Gastroesophageal sphincter (tissue), 4 donors: ENCODE measurements at regions not wholly inside any gene's neighbourhood (a gene's known extent, or its start where the extent isn't known, plus 50 kb on each side); places are given as distances from the start of the nearest gene placed in this dataset.
"Not testable (repeated sequence)": the region's sequence is repeated elsewhere in the genome, so short reads cannot be mapped to it uniquely, and the experiment has no call there.

Experiments used
- ATAC-seq: fragments of 150-250 bp; one replicate; pipeline ENCODE4 v1.9.1; 2016; ENCODE audit warnings: mild to moderate bottlenecking, moderate library complexity
- H3K27ac ChIP-seq, 4 donors: fragments of 200-600 bp; sonication (generic) in 3 of 4; 1 replicate in 3 of 4; 2 replicates in 1 of 4; pipeline ENCODE4 v1.5.1; 2016 to 2019
- H3K27me3 ChIP-seq: fragments of 200-600 bp; sonication (generic); one replicate; pipeline ENCODE4 v1.5.1; 2019
- H3K36me3 ChIP-seq, 2 donors: fragments of 200-600 bp; sonication (generic); one replicate each; pipeline ENCODE4 v1.5.1; 2019; ENCODE audit warnings: control low read depth in 1 of 2
- H3K4me1 ChIP-seq, 3 donors: fragments of 200-600 bp; sonication (generic); 1 replicate in 2 of 3; 2 replicates in 1 of 3; pipeline ENCODE4 v1.5.1; 2016 to 2019; ENCODE audit warnings: control low read depth in 2 of 3
- H3K4me3 ChIP-seq, 2 donors: fragments of 200-600 bp; sonication (generic); one replicate each; pipeline ENCODE4 v1.5.1; 2019; ENCODE audit warnings: mild to moderate bottlenecking in 1 of 2, moderate library complexity in 1 of 2
- H3K9me3 ChIP-seq, 3 donors: fragments of 200-600 bp; sonication (generic); one replicate each; pipeline ENCODE4 v1.5.1; 2017 to 2019; ENCODE audit warnings: control low read depth in 2 of 3
- EP300 ChIP-seq: sonication (generic); formaldehyde crosslinking; IDR thresholded peaks from one replicate; pipeline ENCODE4 v1.6.1; 2017; ENCODE audit warnings: antibody characterized with exemption, mild to moderate bottlenecking
- POLR2A ChIP-seq, 2 donors: fragments of 450-650 bp; IDR thresholded peaks; one replicate each; pipeline ENCODE4 v1.6.1; 2017; ENCODE audit warnings: antibody characterized with exemption in 2 of 2, mild to moderate bottlenecking in 2 of 2, moderate library complexity in 1 of 2
- POLR2AphosphoS5 ChIP-seq: sonication (generic); formaldehyde crosslinking; IDR thresholded peaks from one replicate; pipeline ENCODE4 v1.6.1; 2017; ENCODE audit warnings: antibody characterized with exemption
- WGBS, 2 donors: methylation state at CpG; one replicate each; pipeline ENCODE4 v1.1.5; 2018; ENCODE audit warnings: low coverage in 1 of 2; 5-methylcytosine and 5-hydroxymethylcytosine counted together
- TF ChIP-seq, protein P1 (sequence below), 4 experiments: fragments of 200-600 bp in 2 of 4; fragments of 450-650 bp in 2 of 4; sonication (generic) in 1 of 4; IDR thresholded peaks; one replicate each; pipeline ENCODE4 v1.5.1; 2017 to 2019; ENCODE audit warnings: antibody characterized with exemption in 4 of 4, mild to moderate bottlenecking in 2 of 4, moderate library complexity in 2 of 4

- no peak for ATAC-seq
- TF ChIP-seq, protein P1, sequence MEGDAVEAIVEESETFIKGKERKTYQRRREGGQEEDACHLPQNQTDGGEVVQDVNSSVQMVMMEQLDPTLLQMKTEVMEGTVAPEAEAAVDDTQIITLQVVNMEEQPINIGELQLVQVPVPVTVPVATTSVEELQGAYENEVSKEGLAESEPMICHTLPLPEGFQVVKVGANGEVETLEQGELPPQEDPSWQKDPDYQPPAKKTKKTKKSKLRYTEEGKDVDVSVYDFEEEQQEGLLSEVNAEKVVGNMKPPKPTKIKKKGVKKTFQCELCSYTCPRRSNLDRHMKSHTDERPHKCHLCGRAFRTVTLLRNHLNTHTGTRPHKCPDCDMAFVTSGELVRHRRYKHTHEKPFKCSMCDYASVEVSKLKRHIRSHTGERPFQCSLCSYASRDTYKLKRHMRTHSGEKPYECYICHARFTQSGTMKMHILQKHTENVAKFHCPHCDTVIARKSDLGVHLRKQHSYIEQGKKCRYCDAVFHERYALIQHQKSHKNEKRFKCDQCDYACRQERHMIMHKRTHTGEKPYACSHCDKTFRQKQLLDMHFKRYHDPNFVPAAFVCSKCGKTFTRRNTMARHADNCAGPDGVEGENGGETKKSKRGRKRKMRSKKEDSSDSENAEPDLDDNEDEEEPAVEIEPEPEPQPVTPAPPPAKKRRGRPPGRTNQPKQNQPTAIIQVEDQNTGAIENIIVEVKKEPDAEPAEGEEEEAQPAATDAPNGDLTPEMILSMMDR (IDR thresholded peaks at IDR 0.05) = no peak
- TF ChIP-seq POLR2A (IDR thresholded peaks at IDR 0.05) (no peak), EP300 (no peak), POLR2AphosphoS5 (no peak)
- Histone ChIP-seq H3K9me3 (peaks cover 0 to 19% (median 0%) of the 10 kb centered on the region in 3 donors), H3K27ac (no peak overlapping the region), H3K36me3 (no peaks in the 10 kb centered on the region), H3K4me1 (no peaks in the 10 kb centered on the region), H3K4me3 (no peak overlapping the region), H3K27me3 (no peaks in the 10 kb centered on the region)
- WGBS, 2 donors = 77 to 88% methylated on average over 1 of the region's 1 CpG
These were observed 127.9 kb upstream of the SLC13A1 start for GRCh38 chr7:123327661-123328060.

GRCh38 chr7:123324283-123324682, 124.5 kb upstream of the SLC13A1 start:
- Histone ChIP-seq H3K9me3 (peaks cover 0 to 24% (median 0%) of the 10 kb centered on the region in 3 donors), H3K27ac (no peak overlapping the region), H3K4me3 (no peak overlapping the region), H3K4me1 (no peaks in the 10 kb centered on the region), H3K27me3 (no peaks in the 10 kb centered on the region), H3K36me3 (no peaks in the 10 kb centered on the region)
- 69 to 73% methylated on average over 2 of the region's 2 CpGs for WGBS, 2 donors
- TF ChIP-seq, protein P1 (IDR thresholded peaks at IDR 0.05) = no peak
- TF ChIP-seq POLR2A (IDR thresholded peaks at IDR 0.05) (no peak), POLR2AphosphoS5 (no peak), EP300 (no peak)
- no peak for ATAC-seq

DNA sequence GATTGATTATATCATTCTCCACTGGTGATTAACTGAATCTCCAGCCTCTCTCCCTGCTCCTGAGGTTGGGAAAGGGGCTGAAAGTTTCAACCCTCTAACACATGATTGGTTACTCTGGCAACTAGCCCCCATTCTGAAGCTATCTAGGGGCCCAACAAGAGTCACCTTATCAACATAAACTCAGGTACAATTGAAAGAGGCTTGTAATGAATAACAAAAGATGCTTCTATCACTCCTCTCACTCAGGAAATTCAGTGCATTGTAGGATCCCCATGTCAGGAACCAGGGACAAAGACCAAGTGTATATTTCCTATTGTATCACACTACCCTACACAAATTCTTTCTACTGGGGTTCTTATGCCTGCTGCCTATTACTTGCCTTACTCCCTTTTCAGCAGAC, 123.9 kb upstream of the SLC13A1 start:
- Histone ChIP-seq H3K4me1 (no peaks in the 10 kb centered on the region), H3K27me3 (no peaks in the 10 kb centered on the region), H3K9me3 (peaks cover 0 to 24% (median 0%) of the 10 kb centered on the region in 3 donors), H3K36me3 (no peaks in the 10 kb centered on the region), H3K4me3 (no peak overlapping the region), H3K27ac (no peak overlapping the region)
- TF ChIP-seq, protein P1 (IDR thresholded peaks at IDR 0.05) = no peak
- no peak for TF ChIP-seq POLR2A (IDR thresholded peaks at IDR 0.05)
- no peak for TF ChIP-seq EP300
- no peak for TF ChIP-seq POLR2AphosphoS5
- ATAC-seq = no peak

DNA sequence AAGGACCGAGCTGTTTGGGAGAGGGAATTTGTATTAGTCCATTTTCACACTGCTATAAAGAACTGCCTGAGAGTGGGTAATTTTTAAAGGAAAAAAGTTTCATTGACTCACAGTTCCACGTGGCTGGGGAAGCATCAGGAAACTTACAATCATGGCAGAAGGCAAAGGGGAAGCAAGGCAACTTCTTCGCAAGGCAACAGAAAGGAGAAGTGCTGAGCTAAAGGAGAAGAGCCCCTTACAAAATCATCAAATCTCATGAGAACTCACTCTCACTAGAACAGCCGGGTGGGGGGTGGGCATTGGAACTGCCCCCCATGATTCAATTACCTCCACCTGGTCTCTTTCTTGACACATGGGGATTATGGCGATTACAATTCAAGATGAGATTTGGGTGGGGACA, 121.8 kb upstream of the SLC13A1 start:
- not testable (repeated sequence) for H3K27me3 ChIP-seq, H3K4me1 ChIP-seq, H3K27ac ChIP-seq, H3K4me3 ChIP-seq, H3K36me3 ChIP-seq, ATAC-seq
- H3K9me3 ChIP-seq = peaks cover 0 to 24% (median 0%) of the 10 kb centered on the region in 3 donors
- 97 to 100% methylated on average over 2 to 4 of the region's 5 CpGs for WGBS, 2 donors

DNA sequence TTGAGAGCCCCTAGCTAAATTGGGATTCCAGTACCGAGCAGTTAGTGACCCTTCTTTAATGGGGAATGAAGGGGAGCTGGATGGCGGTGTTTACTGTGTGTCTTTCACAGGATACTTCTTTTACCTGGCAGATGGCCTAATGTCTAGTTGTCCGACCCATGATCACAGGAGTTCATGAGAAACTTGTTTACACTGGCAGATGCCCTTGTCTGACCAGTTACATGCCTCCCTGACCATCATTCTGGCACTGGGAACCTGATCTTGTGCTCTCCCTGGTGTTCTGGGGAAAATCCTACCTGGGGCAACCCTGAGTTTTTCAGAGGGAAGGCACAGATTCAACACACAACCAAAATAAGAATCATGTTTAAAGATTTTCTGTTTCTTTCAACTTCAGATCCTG, 120.1 kb upstream of the SLC13A1 start:
- no peak overlapping the region for H3K27ac ChIP-seq
- 84 to 93% methylated on average over 2 to 3 of the region's 3 CpGs for WGBS, 2 donors
- H3K4me1 ChIP-seq = no peaks in the 10 kb centered on the region
- H3K4me3 ChIP-seq = no peak overlapping the region
- no peaks in the 10 kb centered on the region for H3K36me3 ChIP-seq
- ATAC-seq = no peak
- H3K27me3 ChIP-seq = no peaks in the 10 kb centered on the region
- TF ChIP-seq POLR2AphosphoS5 (no peak), EP300 (no peak), POLR2A (IDR thresholded peaks at IDR 0.05) (no peak)
- TF ChIP-seq, protein P1 (IDR thresholded peaks at IDR 0.05) = no peak
- peaks cover 0 to 24% (median 0%) of the 10 kb centered on the region in 3 donors for H3K9me3 ChIP-seq

GRCh38 chr7:123314886-123315285, 115.1 kb upstream of the SLC13A1 start:
- Histone ChIP-seq H3K4me3 (no peak overlapping the region), H3K9me3 (no peaks in the 10 kb centered on the region), H3K4me1 (no peaks in the 10 kb centered on the region), H3K27me3 (no peaks in the 10 kb centered on the region), H3K36me3 (no peaks in the 10 kb centered on the region), H3K27ac (no peak overlapping the region)
- 57 to 70% methylated on average over 1 of the region's 1 CpG for WGBS, 2 donors
- no peak for ATAC-seq
- TF ChIP-seq EP300 = no peak
- no peak for TF ChIP-seq POLR2AphosphoS5
- no peak for TF ChIP-seq POLR2A (IDR thresholded peaks at IDR 0.05)
- TF ChIP-seq, protein P1 (IDR thresholded peaks at IDR 0.05) = no peak
